ENCODE measurements at regions not wholly inside any gene's neighbourhood (a gene's known extent, or its start where the extent isn't known, plus 50 kb on each side); places are given as distances from the start of the nearest gene placed in this dataset.

DNA sequence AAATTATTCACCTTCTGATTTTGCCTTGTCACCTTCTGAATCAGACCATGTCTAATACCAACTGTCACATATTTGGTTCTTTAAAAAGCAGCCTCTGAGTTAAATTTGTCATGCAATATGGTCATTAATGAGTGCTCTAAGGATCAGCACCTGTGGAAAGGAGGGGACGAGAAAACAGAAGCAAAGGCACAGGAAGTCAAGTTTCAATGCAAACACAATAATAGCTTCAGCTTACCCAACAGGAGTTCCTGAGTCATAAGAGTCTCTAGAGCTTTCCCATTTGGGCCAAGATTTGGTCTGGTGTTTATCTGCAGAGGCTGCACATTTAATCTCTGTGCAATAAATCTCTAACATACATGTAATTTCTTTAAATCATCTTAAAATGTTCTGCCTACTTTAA is 889.8 kb downstream of the CDH8 start (continued):
- TF ChIP-seq CTCF (IDR thresholded peaks at IDR 0.05; ENCODE audit: low read depth, low read length, missing input control) (no peak), RXRA (IDR thresholded peaks at IDR 0.05) (no peak), JUND (IDR thresholded peaks at IDR 0.05) (no peak)

DNA sequence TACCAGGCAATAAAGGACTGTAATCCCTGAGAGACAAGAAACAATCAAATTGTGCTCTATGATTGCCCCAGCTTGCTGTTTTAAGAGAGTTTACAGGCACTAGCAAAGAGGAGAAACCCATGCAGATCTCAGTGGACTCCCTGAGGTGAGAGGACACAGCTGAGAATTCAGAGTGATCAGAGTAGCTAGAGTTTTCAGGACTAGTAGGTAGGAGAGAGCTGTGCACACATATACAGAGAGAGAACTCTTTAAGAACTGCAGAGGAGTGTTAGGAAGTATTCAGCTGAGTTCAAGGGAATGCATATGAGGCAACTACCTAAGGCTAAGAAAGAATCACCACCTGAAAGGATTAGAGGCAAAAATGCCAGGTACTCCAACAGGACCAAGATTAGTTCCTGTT is 904.8 kb downstream of the CDH8 start:
- Histone ChIP-seq H3K4me3 (ENCODE audit: low read depth in 1 of 3, low read length in 3 of 3) (no peak overlapping the region), H3K4me1 (ENCODE audit: control insufficient read depth in 4 of 4, insufficient read depth in 4 of 4, low read length in 3 of 4) (no peaks in the 10 kb centered on the region), H3K36me3 (ENCODE audit: control insufficient read depth in 4 of 4, insufficient read depth in 3 of 4, low read depth in 1 of 4, low read length in 3 of 4) (no peaks in the 10 kb centered on the region), H3K9ac (ENCODE audit: low read depth in 1 of 2, low read length in 2 of 2) (no peak overlapping the region), H3K27me3 (ENCODE audit: control insufficient read depth in 4 of 4, insufficient read depth in 4 of 4, low read length in 3 of 4) (no peaks in the 10 kb centered on the region), H3K27ac (ENCODE audit: low read depth in 1 of 2, low read length in 2 of 2) (no peak overlapping the region), H3K9me3 (ENCODE audit: control insufficient read depth in 4 of 4, low read length in 3 of 4) (no peaks in the 10 kb centered on the region)
- no peak for DNase-seq (ENCODE audit: low spot score)
- TF ChIP-seq SP1 (IDR thresholded peaks at IDR 0.05): no peak
- TF ChIP-seq RXRA (IDR thresholded peaks at IDR 0.05): no peak
- no peak for TF ChIP-seq TAF1 (conservative IDR thresholded peaks at IDR 0.05)
- TF ChIP-seq FOXA2 (IDR thresholded peaks at IDR 0.05): no peak
- no peak for TF ChIP-seq JUND (IDR thresholded peaks at IDR 0.05)
- TF ChIP-seq MAX (IDR thresholded peaks at IDR 0.05): no peak
- TF ChIP-seq YY1 (IDR thresholded peaks at IDR 0.05): no peak
- TF ChIP-seq HNF4G (IDR thresholded peaks at IDR 0.05): no peak

DNA sequence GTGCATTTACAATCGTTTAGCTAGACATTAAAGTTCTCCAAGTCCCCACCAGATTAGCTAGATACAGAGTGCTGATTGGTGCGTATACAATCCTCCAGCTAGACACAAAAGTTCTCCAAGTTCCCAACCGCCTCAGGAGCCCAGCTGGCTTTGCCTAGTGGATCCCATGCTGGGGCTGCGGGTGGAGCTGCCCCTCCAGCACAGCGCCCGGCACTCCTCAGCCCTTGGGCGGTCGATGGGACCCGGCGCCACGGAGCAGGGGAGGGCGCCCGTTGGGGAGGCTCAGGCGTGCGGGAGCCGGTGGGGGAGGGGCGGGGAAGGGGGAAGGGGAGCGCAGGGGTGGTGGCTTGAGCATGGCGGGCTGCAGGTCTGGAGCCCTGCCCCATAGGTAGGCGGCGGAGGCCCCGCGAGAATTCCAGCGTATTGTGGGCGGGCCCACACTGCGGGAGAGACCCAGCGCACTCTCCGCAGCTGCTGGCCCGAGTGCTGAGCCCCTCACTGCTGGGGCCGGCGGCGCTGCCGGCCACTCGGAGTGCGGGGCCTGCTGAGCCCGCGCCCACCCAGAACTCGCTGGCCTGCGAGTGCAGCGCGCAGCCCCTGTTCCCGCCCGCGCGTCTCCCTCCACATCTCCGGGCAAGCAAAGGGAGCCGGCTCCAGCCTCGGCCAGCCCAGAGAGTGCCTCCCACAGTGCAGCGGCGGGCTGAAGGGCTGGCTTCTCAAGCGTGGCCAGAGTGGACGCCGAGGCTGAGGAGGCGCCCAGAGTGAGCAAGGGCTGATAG is 907.5 kb downstream of the CDH8 start:
- no peak overlapping the region for H3K4me3 ChIP-seq (ENCODE audit: low read depth in 1 of 3, low read length in 3 of 3)
- H3K27me3 ChIP-seq (ENCODE audit: control insufficient read depth in 4 of 4, insufficient read depth in 4 of 4, low read length in 3 of 4): no peaks in the 10 kb centered on the region
- no peak for TF ChIP-seq JUND (IDR thresholded peaks at IDR 0.05)
- no peak for TF ChIP-seq ZBTB33 (IDR thresholded peaks at IDR 0.05)
- no peak for TF ChIP-seq RAD21 (IDR thresholded peaks at IDR 0.05)
- TF ChIP-seq, protein P1, sequence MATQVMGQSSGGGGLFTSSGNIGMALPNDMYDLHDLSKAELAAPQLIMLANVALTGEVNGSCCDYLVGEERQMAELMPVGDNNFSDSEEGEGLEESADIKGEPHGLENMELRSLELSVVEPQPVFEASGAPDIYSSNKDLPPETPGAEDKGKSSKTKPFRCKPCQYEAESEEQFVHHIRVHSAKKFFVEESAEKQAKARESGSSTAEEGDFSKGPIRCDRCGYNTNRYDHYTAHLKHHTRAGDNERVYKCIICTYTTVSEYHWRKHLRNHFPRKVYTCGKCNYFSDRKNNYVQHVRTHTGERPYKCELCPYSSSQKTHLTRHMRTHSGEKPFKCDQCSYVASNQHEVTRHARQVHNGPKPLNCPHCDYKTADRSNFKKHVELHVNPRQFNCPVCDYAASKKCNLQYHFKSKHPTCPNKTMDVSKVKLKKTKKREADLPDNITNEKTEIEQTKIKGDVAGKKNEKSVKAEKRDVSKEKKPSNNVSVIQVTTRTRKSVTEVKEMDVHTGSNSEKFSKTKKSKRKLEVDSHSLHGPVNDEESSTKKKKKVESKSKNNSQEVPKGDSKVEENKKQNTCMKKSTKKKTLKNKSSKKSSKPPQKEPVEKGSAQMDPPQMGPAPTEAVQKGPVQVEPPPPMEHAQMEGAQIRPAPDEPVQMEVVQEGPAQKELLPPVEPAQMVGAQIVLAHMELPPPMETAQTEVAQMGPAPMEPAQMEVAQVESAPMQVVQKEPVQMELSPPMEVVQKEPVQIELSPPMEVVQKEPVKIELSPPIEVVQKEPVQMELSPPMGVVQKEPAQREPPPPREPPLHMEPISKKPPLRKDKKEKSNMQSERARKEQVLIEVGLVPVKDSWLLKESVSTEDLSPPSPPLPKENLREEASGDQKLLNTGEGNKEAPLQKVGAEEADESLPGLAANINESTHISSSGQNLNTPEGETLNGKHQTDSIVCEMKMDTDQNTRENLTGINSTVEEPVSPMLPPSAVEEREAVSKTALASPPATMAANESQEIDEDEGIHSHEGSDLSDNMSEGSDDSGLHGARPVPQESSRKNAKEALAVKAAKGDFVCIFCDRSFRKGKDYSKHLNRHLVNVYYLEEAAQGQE (IDR thresholded peaks at IDR 0.05): no peak
- no peak for TF ChIP-seq ATF3 (IDR thresholded peaks at IDR 0.05)
- no peak for TF ChIP-seq HNF4A (conservative IDR thresholded peaks at IDR 0.05)
- no peak for TF ChIP-seq SP1 (IDR thresholded peaks at IDR 0.05)
- no peak for TF ChIP-seq NR2F2 (IDR thresholded peaks at IDR 0.05)
- TF ChIP-seq FOXA1 (IDR thresholded peaks at IDR 0.05): no peak
- TF ChIP-seq CTCF (IDR thresholded peaks at IDR 0.05; ENCODE audit: low read depth, low read length, missing input control): no peak
- TF ChIP-seq TAF1 (conservative IDR thresholded peaks at IDR 0.05): no peak
- no peaks in the 10 kb centered on the region for H3K9me3 ChIP-seq (ENCODE audit: control insufficient read depth in 4 of 4, low read length in 3 of 4)
- H3K27ac ChIP-seq (ENCODE audit: low read depth in 1 of 2, low read length in 2 of 2): no peak overlapping the region
- H3K36me3 ChIP-seq (ENCODE audit: control insufficient read depth in 4 of 4, insufficient read depth in 3 of 4, low read depth in 1 of 4, low read length in 3 of 4): no peaks in the 10 kb centered on the region
- no peak for DNase-seq (ENCODE audit: low spot score)
- no peaks in the 10 kb centered on the region for H3K4me1 ChIP-seq (ENCODE audit: control insufficient read depth in 4 of 4, insufficient read depth in 4 of 4, low read length in 3 of 4)
- no peak overlapping the region for H3K9ac ChIP-seq (ENCODE audit: low read depth in 1 of 2, low read length in 2 of 2)
- 93% methylated on average over 54 of the region's 54 CpGs for WGBS

All from liver (tissue), 8 donors.